ENCODE measurements at regions not wholly inside any gene's neighbourhood (a gene's known extent, or its start where the extent isn't known, plus 50 kb on each side); places are given as distances from the start of the nearest gene placed in this dataset.

DNA sequence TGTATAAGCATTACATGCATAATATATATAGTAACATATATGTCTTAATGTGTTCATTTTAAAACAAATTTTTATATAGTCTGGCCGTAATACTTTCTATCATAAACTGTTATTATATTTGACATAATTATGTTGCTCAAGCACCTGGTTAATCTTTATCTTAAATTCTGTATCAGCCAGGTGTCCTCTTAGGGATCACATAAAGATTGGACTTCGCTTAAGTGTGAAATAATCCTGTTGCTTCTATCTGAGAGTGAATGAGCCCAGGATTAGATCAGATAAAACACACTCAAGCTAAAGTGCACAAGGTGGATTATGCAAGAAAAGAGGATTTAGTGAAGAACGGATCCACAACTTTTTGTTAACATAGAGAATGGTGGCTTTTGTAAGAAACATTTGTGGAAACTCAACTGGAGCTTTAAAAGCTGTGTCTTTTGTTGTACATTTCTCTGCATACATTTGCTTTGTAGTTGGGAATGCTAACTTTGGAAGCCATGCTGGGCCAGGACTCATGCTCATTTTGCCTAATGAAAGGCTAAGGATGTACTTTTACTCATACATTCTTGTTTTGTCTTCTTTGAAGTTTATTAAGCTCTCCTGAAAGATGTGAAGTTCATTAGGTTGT is 437.8 kb downstream of the ZIC1 start:
- intact Hi-C loops (cut with micrococcal nuclease): no loop called here
- DNase-seq: no peak
- Histone ChIP-seq H3K27me3 (ENCODE audit: insufficient read depth, low read length) (no peaks in the 10 kb centered on the region), H3K9me3 (ENCODE audit: control insufficient read depth in 1 of 2, low read length in 2 of 2) (no peaks in the 10 kb centered on the region), H3K27ac (ENCODE audit: low read depth, low read length) (no peak overlapping the region), H3K36me3 (ENCODE audit: insufficient read depth, low read length) (no peaks in the 10 kb centered on the region), H3K4me3 (ENCODE audit: low read length in 2 of 2) (no peak overlapping the region), H3K4me1 (ENCODE audit: insufficient read depth, low read length) (no peaks in the 10 kb centered on the region)
- no peaks in the 10 kb centered on the region for H3K36me3 Mint-ChIP-seq
- no peak overlapping the region for H3K4me3 Mint-ChIP-seq
- CTCF ChIA-PET (ENCODE audit: partially characterized antibody): no interaction called here
- no peak overlapping the region for H3K27ac Mint-ChIP-seq
- POLR2A ChIA-PET (ENCODE audit: partially characterized antibody): no interaction called here
- no peaks in the 10 kb centered on the region for H3K27me3 Mint-ChIP-seq
- H3K9me3 Mint-ChIP-seq: peaks cover 0 to 7% (median under 1%) of the 10 kb centered on the region in 8 donors
- no peaks in the 10 kb centered on the region for H3K4me1 Mint-ChIP-seq

DNA sequence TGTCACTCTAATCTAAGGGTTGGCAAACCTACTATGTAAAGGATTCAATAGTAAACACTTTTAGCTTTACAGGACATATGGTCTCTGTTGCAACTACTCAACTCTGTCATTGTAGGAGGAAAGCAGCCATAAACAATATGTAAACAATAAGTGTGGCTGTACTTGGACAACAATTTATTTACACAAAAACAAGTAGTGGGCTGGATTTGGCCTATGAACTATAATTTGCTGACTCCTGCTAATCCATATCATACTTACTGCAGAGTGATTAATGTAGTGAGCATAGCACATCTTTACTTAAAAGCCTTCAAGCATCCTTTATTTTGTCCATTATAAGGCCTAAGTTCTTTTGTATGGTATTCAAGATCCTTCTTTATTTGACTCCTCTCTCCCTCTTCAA is 441.9 kb downstream of the ZIC1 start:
- no peak for DNase-seq
- no peaks in the 10 kb centered on the region for H3K27me3 ChIP-seq (ENCODE audit: insufficient read depth, low read length)
- no peak overlapping the region for H3K27ac ChIP-seq (ENCODE audit: low read depth, low read length)
- no peak overlapping the region for H3K4me3 ChIP-seq (ENCODE audit: low read length in 2 of 2)
- intact Hi-C loops (cut with micrococcal nuclease): no loop called here
- H3K27me3 Mint-ChIP-seq: no peaks in the 10 kb centered on the region
- no peak overlapping the region for H3K27ac Mint-ChIP-seq
- no peaks in the 10 kb centered on the region for H3K9me3 ChIP-seq (ENCODE audit: control insufficient read depth in 1 of 2, low read length in 2 of 2)
- CTCF ChIA-PET (ENCODE audit: partially characterized antibody): no interaction called here
- POLR2A ChIA-PET (ENCODE audit: partially characterized antibody): no interaction called here
- H3K4me1 Mint-ChIP-seq: no peaks in the 10 kb centered on the region
- H3K36me3 ChIP-seq (ENCODE audit: insufficient read depth, low read length): no peaks in the 10 kb centered on the region
- H3K36me3 Mint-ChIP-seq: no peaks in the 10 kb centered on the region
- peaks cover 0 to 8% (median 2%) of the 10 kb centered on the region in 8 donors for H3K9me3 Mint-ChIP-seq
- no peaks in the 10 kb centered on the region for H3K4me1 ChIP-seq (ENCODE audit: insufficient read depth, low read length)
- H3K4me3 Mint-ChIP-seq: no peak overlapping the region

DNA sequence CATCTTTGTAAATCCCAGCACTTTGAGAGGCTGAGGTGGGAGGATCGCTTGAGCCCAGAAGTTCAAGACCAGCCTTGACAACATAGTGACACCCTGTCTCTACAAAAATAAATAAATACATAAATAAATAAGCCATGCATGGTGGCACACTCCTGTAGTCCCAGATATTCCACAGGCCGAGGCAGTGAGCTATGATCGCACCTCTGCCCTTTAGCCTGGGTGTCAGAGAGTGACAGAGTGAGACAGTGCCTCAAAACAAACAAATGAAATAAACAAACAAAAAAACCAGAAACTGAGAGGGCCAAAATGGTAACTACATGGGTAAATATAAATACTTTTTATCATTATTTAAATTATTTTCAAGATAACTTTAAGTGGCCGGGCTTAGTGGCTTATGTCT is 445.4 kb downstream of the ZIC1 start:
- CTCF ChIA-PET (ENCODE audit: partially characterized antibody): no interaction called here
- POLR2A ChIA-PET (ENCODE audit: partially characterized antibody): no interaction called here
- DNase-seq: no peak
- no peak overlapping the region for H3K27ac Mint-ChIP-seq
- no peaks in the 10 kb centered on the region for H3K4me1 Mint-ChIP-seq
- Histone ChIP-seq H3K27ac (ENCODE audit: low read depth, low read length) (no peak overlapping the region), H3K4me1 (ENCODE audit: insufficient read depth, low read length) (no peaks in the 10 kb centered on the region), H3K36me3 (ENCODE audit: insufficient read depth, low read length) (no peaks in the 10 kb centered on the region), H3K27me3 (ENCODE audit: insufficient read depth, low read length) (no peaks in the 10 kb centered on the region), H3K9me3 (ENCODE audit: control insufficient read depth in 1 of 2, low read length in 2 of 2) (peaks cover 0 to 3% of the 10 kb centered on the region in 2 donors), H3K4me3 (ENCODE audit: low read length in 2 of 2) (no peak overlapping the region)
- intact Hi-C loops (cut with micrococcal nuclease): no loop called here
- H3K9me3 Mint-ChIP-seq: peaks cover 0 to 16% (median 3%) of the 10 kb centered on the region in 8 donors
- H3K27me3 Mint-ChIP-seq: no peaks in the 10 kb centered on the region
- no peak overlapping the region for H3K4me3 Mint-ChIP-seq
- H3K36me3 Mint-ChIP-seq: no peaks in the 10 kb centered on the region

DNA sequence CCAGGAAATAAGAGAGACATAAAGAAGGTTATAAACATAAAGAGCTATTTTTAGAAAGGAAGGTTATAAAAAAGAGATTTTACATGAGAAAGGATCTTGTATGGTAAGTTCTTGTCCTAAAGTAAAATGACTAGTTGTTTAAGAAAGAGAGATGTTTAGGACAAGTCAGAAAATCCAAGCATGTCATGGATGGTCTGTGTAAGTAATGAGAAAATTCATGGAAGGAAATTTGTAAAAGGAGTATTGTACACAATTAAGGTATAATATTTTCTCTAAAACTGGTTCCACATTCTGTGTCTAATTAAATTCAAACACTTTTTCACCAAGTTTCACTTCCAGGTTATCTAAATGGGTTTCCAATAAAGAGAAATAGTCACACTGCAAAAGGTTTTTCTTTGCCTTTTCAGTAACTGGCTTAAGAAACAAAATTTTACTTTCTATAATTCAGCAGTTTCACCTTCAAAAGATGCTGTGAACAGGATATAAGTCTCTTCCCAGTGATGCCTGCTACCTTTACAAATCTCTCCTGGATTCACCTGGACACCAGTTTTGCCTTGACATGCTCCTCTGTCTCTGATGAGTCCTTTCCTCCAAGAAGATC is 455.7 kb downstream of the ZIC1 start:
- no peak overlapping the region for H3K4me3 Mint-ChIP-seq
- no peaks in the 10 kb centered on the region for H3K4me1 Mint-ChIP-seq
- Histone ChIP-seq H3K27ac (ENCODE audit: low read depth, low read length) (no peak overlapping the region), H3K36me3 (ENCODE audit: insufficient read depth, low read length) (no peaks in the 10 kb centered on the region), H3K4me3 (ENCODE audit: low read length in 2 of 2) (no peak overlapping the region), H3K4me1 (ENCODE audit: insufficient read depth, low read length) (no peaks in the 10 kb centered on the region), H3K27me3 (ENCODE audit: insufficient read depth, low read length) (no peaks in the 10 kb centered on the region), H3K9me3 (ENCODE audit: control insufficient read depth in 1 of 2, low read length in 2 of 2) (no peaks in the 10 kb centered on the region)
- POLR2A ChIA-PET (ENCODE audit: partially characterized antibody): no interaction called here
- no peaks in the 10 kb centered on the region for H3K36me3 Mint-ChIP-seq
- H3K27ac Mint-ChIP-seq: no peak overlapping the region
- H3K27me3 Mint-ChIP-seq: no peaks in the 10 kb centered on the region
- intact Hi-C loops (cut with micrococcal nuclease): no loop called here
- peaks cover 3 to 12% (median 5%) of the 10 kb centered on the region in 8 donors for H3K9me3 Mint-ChIP-seq
- CTCF ChIA-PET (ENCODE audit: partially characterized antibody): no interaction called here
- DNase-seq: no peak

DNA sequence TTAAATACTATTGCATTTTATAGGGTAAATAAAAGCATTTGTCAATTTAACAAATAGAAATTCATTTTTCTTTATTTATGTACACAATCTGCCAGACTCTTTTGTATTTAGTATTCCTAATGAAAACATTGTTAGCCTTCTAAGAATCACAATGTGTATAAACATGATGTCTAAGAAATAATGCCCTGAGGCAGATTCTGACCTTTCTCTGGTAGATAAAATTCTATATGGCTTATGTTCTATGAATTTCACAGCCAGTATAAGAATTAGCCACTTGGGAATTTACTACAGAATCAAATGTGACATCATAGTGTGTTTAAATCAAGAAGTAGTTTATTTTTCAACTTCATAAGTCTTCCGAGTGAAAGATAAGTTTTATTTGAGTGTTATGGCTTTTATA is 457.4 kb downstream of the ZIC1 start:
- Mint-ChIP-seq H3K36me3 (no peaks in the 10 kb centered on the region), H3K4me1 (no peaks in the 10 kb centered on the region), H3K27me3 (no peaks in the 10 kb centered on the region), H3K9me3 (peaks cover 3 to 12% (median 6%) of the 10 kb centered on the region in 8 donors), H3K27ac (no peak overlapping the region), H3K4me3 (no peak overlapping the region)
- no peaks in the 10 kb centered on the region for H3K4me1 ChIP-seq (ENCODE audit: insufficient read depth, low read length)
- ChIA-PET CTCF (ENCODE audit: partially characterized antibody) (no interaction called here), POLR2A (ENCODE audit: partially characterized antibody) (no interaction called here)
- H3K27ac ChIP-seq (ENCODE audit: low read depth, low read length): no peak overlapping the region
- no peak for DNase-seq
- H3K27me3 ChIP-seq (ENCODE audit: insufficient read depth, low read length): no peaks in the 10 kb centered on the region
- no peaks in the 10 kb centered on the region for H3K36me3 ChIP-seq (ENCODE audit: insufficient read depth, low read length)
- no peak overlapping the region for H3K4me3 ChIP-seq (ENCODE audit: low read length in 2 of 2)
- intact Hi-C loops (cut with micrococcal nuclease): no loop called here
- no peaks in the 10 kb centered on the region for H3K9me3 ChIP-seq (ENCODE audit: control insufficient read depth in 1 of 2, low read length in 2 of 2)

DNA sequence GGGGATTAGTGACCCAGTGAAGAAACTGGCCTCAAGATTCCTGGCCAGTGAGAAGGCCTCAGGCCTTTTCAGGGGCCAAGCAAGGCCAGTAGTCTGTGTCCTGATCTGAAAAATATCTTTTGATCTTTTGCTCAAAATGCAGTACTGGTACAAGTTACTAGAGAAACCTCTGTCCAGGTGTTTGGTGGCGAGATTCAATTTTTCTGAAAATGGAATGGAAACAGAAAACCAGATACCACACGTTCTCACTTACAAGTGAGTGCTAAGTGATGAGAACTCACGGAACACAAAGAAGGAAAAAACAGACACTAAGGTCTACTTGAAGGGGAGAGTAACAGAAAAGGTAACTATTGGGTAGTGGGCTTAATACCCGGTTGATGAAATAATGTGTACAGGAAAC is 463.4 kb downstream of the ZIC1 start:
- no peak overlapping the region for H3K4me3 ChIP-seq (ENCODE audit: low read length in 2 of 2)
- Mint-ChIP-seq H3K4me1 (no peaks in the 10 kb centered on the region), H3K36me3 (no peaks in the 10 kb centered on the region), H3K27ac (no peak overlapping the region), H3K9me3 (peaks cover 2 to 9% (median 3%) of the 10 kb centered on the region in 8 donors), H3K27me3 (no peaks in the 10 kb centered on the region), H3K4me3 (no peak overlapping the region)
- no peaks in the 10 kb centered on the region for H3K27me3 ChIP-seq (ENCODE audit: insufficient read depth, low read length)
- intact Hi-C loops (cut with micrococcal nuclease): no loop called here
- no peak for DNase-seq
- ChIA-PET CTCF (ENCODE audit: partially characterized antibody) (no interaction called here), POLR2A (ENCODE audit: partially characterized antibody) (no interaction called here)
- no peak overlapping the region for H3K27ac ChIP-seq (ENCODE audit: low read depth, low read length)
- peaks cover 0 to 4% of the 10 kb centered on the region in 2 donors for H3K9me3 ChIP-seq (ENCODE audit: control insufficient read depth in 1 of 2, low read length in 2 of 2)
- H3K4me1 ChIP-seq (ENCODE audit: insufficient read depth, low read length): no peaks in the 10 kb centered on the region
- H3K36me3 ChIP-seq (ENCODE audit: insufficient read depth, low read length): no peaks in the 10 kb centered on the region

DNA sequence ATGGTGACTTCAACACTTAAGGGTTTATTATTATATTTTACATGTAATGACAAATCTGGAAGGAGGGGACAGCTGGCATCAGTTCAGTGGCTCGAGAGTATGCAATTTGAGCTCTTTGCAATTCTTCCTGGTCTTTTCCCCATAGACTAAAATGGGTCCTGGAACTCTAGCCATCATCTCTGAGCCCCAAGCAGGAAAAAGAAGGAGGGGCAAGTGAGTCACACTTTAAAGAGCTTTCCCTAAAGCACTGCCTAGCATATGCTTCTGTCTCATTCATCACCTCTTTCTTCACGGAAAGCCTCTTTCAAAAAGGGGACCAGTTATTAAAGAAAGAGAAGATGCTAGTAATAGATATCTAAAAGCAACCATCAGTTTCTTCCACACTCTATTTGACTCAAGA is 466.3 kb downstream of the ZIC1 start:
- ChIA-PET CTCF (ENCODE audit: partially characterized antibody) (no interaction called here), POLR2A (ENCODE audit: partially characterized antibody) (no interaction called here)
- no peak overlapping the region for H3K4me3 ChIP-seq (ENCODE audit: low read length in 2 of 2)
- intact Hi-C loops (cut with micrococcal nuclease): no loop called here
- Mint-ChIP-seq H3K9me3 (peaks cover 0 to 29% (median 6%) of the 10 kb centered on the region in 8 donors), H3K4me1 (no peaks in the 10 kb centered on the region), H3K27me3 (no peaks in the 10 kb centered on the region), H3K36me3 (no peaks in the 10 kb centered on the region), H3K27ac (no peak overlapping the region), H3K4me3 (no peak overlapping the region)
- H3K4me1 ChIP-seq (ENCODE audit: insufficient read depth, low read length): no peaks in the 10 kb centered on the region
- peaks cover 0 to 4% of the 10 kb centered on the region in 2 donors for H3K9me3 ChIP-seq (ENCODE audit: control insufficient read depth in 1 of 2, low read length in 2 of 2)
- H3K27me3 ChIP-seq (ENCODE audit: insufficient read depth, low read length): no peaks in the 10 kb centered on the region
- DNase-seq: no peak
- H3K36me3 ChIP-seq (ENCODE audit: insufficient read depth, low read length): no peaks in the 10 kb centered on the region
- no peak overlapping the region for H3K27ac ChIP-seq (ENCODE audit: low read depth, low read length)
